HEK293 (cell line): ENCODE measurements at regions not wholly inside any gene's neighbourhood (a gene's known extent, or its start where the extent isn't known, plus 50 kb on each side); places are given as distances from the start of the nearest gene placed in this dataset.

Experiments used
- CTCF ChIA-PET: fragments of 350-600 bp; formaldehyde crosslinking; extraction: SDS; loops from one replicate; lab custom pipeline; 2021; ENCODE audit warnings: antibody characterized with exemption; lab: Yijun Ruan, JAX
- POLR2A ChIA-PET: fragments of 300-600 bp; formaldehyde crosslinking; extraction: SDS; loops from one replicate; lab custom pipeline; 2020; ENCODE audit warnings: antibody characterized with exemption, inconsistent platforms; lab: Yijun Ruan, JAX
- H3K27ac ChIP-seq: fragments of 200-500 bp; sonication (Bioruptor generic); 2 replicates; pipeline ENCODE4 v1.5.1; 2014; ENCODE audit warnings: low read depth, low read length, control low read depth, inconsistent platforms; ENCODE audit errors: extremely low read depth
- H3K36me3 ChIP-seq, 2 experiments: fragments of 200-500 bp in 1 of 2; sonication (Bioruptor generic) in 1 of 2; 1 replicate in 1 of 2; 2 replicates in 1 of 2; pipeline ENCODE4 v1.5.1; 2014 to 2017; ENCODE audit warnings: inconsistent platforms in 2 of 2, low read length in 2 of 2; ENCODE audit not compliant: control insufficient read depth in 2 of 2, insufficient read depth in 1 of 2
- H3K4me1 ChIP-seq: fragments of 200-500 bp; sonication (Bioruptor generic); 2 replicates; pipeline ENCODE4 v1.5.1; 2014; ENCODE audit warnings: mild to moderate bottlenecking, low read length, inconsistent platforms; ENCODE audit not compliant: control insufficient read depth, insufficient read depth
- H3K4me3 ChIP-seq: 2 replicates; pipeline ENCODE4 v1.5.1; 2011; ENCODE audit warnings: low read depth, mild to moderate bottlenecking, control low read depth, low read length, moderate library complexity
- H3K9me3 ChIP-seq: fragments of 200-500 bp; sonication (Bioruptor generic); 2 replicates; pipeline ENCODE4 v1.5.1; 2014; ENCODE audit warnings: low read depth, low read length, inconsistent platforms; ENCODE audit not compliant: control insufficient read depth, insufficient read depth
- MZF1 ChIP-seq: fragments of 450-650 bp; formaldehyde crosslinking; IDR thresholded peaks from 2 replicates; pipeline ENCODE4 v1.5.1; 2017; ENCODE audit warnings: missing biosample characterization, missing genetic modification characterization, borderline replicate concordance
- SALL2 ChIP-seq: fragments of 450-650 bp; formaldehyde crosslinking; IDR thresholded peaks from 2 replicates; pipeline ENCODE4 v1.5.0; 2017; ENCODE audit warnings: missing biosample characterization, mild to moderate bottlenecking, missing genetic modification characterization, borderline replicate concordance
- SP2 ChIP-seq: fragments of 450-650 bp; formaldehyde crosslinking; IDR thresholded peaks from 2 replicates; pipeline ENCODE4 v1.5.1; 2016; ENCODE audit warnings: missing biosample characterization, missing genetic modification characterization
- WT1 ChIP-seq: fragments of 450-650 bp; formaldehyde crosslinking; IDR thresholded peaks from 2 replicates; pipeline ENCODE4 v1.5.1; 2016; ENCODE audit warnings: missing biosample characterization, missing genetic modification characterization
- ZBTB17 ChIP-seq: fragments of 450-650 bp; formaldehyde crosslinking; IDR thresholded peaks from 2 replicates; pipeline ENCODE4 v1.5.1; 2016; ENCODE audit warnings: missing biosample characterization, missing genetic modification characterization
- ZBTB21 ChIP-seq: fragments of 450-650 bp; formaldehyde crosslinking; IDR thresholded peaks from 2 replicates; pipeline ENCODE4 v1.5.1; 2017; ENCODE audit warnings: missing biosample characterization, missing genetic modification characterization
- ZBTB48 ChIP-seq: fragments of 450-650 bp; formaldehyde crosslinking; IDR thresholded peaks from 2 replicates; pipeline ENCODE4 v1.5.1; 2016; ENCODE audit warnings: missing biosample characterization, missing genetic modification characterization
- ZEB2 ChIP-seq: fragments of 450-650 bp; formaldehyde crosslinking; IDR thresholded peaks from 2 replicates; pipeline ENCODE4 v1.5.1; 2016; ENCODE audit warnings: missing biosample characterization, missing genetic modification characterization
- ZNF202 ChIP-seq: fragments of 450-650 bp; formaldehyde crosslinking; IDR thresholded peaks from 2 replicates; pipeline ENCODE4 v1.5.1; 2016; ENCODE audit warnings: missing biosample characterization, missing genetic modification characterization, borderline replicate concordance
- ZNF560 ChIP-seq: fragments of 450-650 bp; formaldehyde crosslinking; IDR thresholded peaks from 2 replicates; pipeline ENCODE4 v1.5.1; 2017; ENCODE audit warnings: missing biosample characterization, missing genetic modification characterization, borderline replicate concordance
- ZNF585B ChIP-seq: fragments of 450-650 bp; formaldehyde crosslinking; IDR thresholded peaks from 2 replicates; pipeline ENCODE4 v1.5.1; 2016; ENCODE audit warnings: missing biosample characterization, missing genetic modification characterization
- ZNF621 ChIP-seq: fragments of 450-650 bp; formaldehyde crosslinking; IDR thresholded peaks from 2 replicates; pipeline ENCODE4 v1.5.1; 2017; ENCODE audit warnings: missing biosample characterization, missing genetic modification characterization
- ZNF623 ChIP-seq: fragments of 450-650 bp; formaldehyde crosslinking; IDR thresholded peaks from 2 replicates; pipeline ENCODE4 v1.5.1; 2016; ENCODE audit warnings: missing biosample characterization, missing genetic modification characterization
- ZNF677 ChIP-seq: fragments of 450-650 bp; IDR thresholded peaks from 2 replicates; pipeline ENCODE4 v1.5.0; 2018; ENCODE audit warnings: missing biosample characterization, mild to moderate bottlenecking, missing genetic modification characterization, moderate library complexity
- ZNF747 ChIP-seq: fragments of 450-650 bp; formaldehyde crosslinking; IDR thresholded peaks from 2 replicates; pipeline ENCODE4 v1.5.1; 2016; ENCODE audit warnings: missing biosample characterization, missing genetic modification characterization
- ZNF76 ChIP-seq: fragments of 450-650 bp; formaldehyde crosslinking; IDR thresholded peaks from 2 replicates; pipeline ENCODE4; 2016; ENCODE audit warnings: low read depth, missing biosample characterization, missing genetic modification characterization, borderline replicate concordance
- ZNF768 ChIP-seq: fragments of 450-650 bp; formaldehyde crosslinking; IDR thresholded peaks from 2 replicates; pipeline ENCODE4 v1.5.1; 2018; ENCODE audit warnings: missing biosample characterization, mild to moderate bottlenecking, missing genetic modification characterization
- ZNF777 ChIP-seq: fragments of 450-650 bp; formaldehyde crosslinking; IDR thresholded peaks from 2 replicates; pipeline ENCODE4 v1.5.1; 2017; ENCODE audit warnings: missing biosample characterization, missing genetic modification characterization, borderline replicate concordance
- ZSCAN16 ChIP-seq: fragments of 450-650 bp; formaldehyde crosslinking; IDR thresholded peaks from 2 replicates; pipeline ENCODE4 v1.5.1; 2016; ENCODE audit warnings: missing biosample characterization, missing genetic modification characterization
- ZSCAN30 ChIP-seq: fragments of 450-650 bp; IDR thresholded peaks from 2 replicates; pipeline ENCODE4 v1.5.1; 2018; ENCODE audit warnings: missing biosample characterization, mild to moderate bottlenecking, missing genetic modification characterization, moderate library complexity
- TF ChIP-seq, protein P1 (sequence below): fragments of 450-650 bp; formaldehyde crosslinking; IDR thresholded peaks from 2 replicates; pipeline ENCODE4 v1.5.1; 2016; ENCODE audit warnings: missing biosample characterization, missing genetic modification characterization, borderline replicate concordance
- TF ChIP-seq, protein P2 (sequence below): fragments of 450-650 bp; formaldehyde crosslinking; IDR thresholded peaks from 2 replicates; pipeline ENCODE4 v1.5.1; 2016; ENCODE audit warnings: missing biosample characterization, missing genetic modification characterization
- TF ChIP-seq, protein P3 (sequence below): fragments of 450-650 bp; formaldehyde crosslinking; IDR thresholded peaks from 2 replicates; pipeline ENCODE4; 2016; ENCODE audit warnings: missing biosample characterization, missing genetic modification characterization

DNA sequence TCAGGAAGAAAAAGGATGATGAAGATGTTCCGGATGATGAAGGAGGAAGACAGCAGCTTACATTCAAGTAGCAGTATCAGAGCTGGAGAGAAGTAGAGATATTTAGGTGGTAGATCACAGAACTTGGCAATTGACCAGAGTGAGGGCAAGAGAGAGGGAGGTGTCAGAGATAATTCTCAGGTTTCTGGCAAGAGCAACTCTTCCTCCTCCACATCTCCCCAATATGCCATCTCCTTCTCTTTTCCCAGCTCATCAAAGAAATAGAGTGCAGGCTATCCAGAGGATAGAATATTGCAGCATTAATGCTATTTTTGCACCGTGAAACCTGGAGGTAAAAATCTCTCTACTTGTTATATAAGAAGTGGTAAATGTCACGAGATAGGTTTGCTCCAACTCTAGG lies 64.9 kb upstream of the OPCML start:
- H3K4me1 ChIP-seq: no peaks in the 10 kb centered on the region
- TF ChIP-seq ZNF76: no peak
- TF ChIP-seq, all 188 proteins: peak for 0
- H3K36me3 ChIP-seq: no peaks in the 10 kb centered on the region
- ChIA-PET CTCF (no interaction called here), POLR2A (interaction anchor here (0.5 kb wide), 1 partner anchor 13 kb away, joined by 4 read pairs; no protein-coding TSS in a partner anchor)
- no peaks in the 10 kb centered on the region for H3K9me3 ChIP-seq
- no peak overlapping the region for H3K4me3 ChIP-seq
- H3K27ac ChIP-seq: no peak overlapping the region

DNA sequence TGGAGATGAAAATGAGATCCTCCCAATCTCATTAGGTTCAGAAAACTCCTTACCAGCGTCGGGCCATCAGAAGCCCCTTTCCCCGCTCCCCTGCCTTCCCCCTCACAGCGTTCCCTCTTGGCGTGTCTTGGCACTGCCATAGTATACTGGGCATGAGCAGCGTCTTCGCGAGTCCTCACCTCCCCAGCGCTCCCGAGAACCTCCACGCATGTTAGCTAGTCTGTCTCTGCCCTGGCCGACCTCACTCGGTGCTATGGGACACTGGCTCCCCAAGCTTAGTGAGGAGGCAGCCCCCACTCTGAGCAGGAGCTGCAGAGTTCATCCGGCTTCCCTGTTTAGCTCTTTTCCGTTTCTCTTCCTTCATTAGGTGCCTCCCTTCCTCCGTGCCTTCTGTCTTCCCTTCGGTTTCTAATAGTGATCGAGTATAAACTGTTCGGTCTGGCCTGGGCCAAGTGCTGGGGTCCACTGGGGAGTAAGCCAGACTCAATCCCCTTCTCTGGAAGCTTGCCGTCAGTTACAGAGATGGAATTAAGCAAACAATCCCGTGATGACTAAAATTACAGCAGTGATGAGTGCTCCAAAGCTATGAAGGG lies 63.8 kb upstream of the OPCML start:
- POLR2A ChIA-PET: no interaction called here
- CTCF ChIA-PET: no interaction called here
- H3K27ac ChIP-seq: no peak overlapping the region
- H3K36me3 ChIP-seq: no peaks in the 10 kb centered on the region
- H3K9me3 ChIP-seq: no peaks in the 10 kb centered on the region
- H3K4me1 ChIP-seq: no peaks in the 10 kb centered on the region
- no peak overlapping the region for H3K4me3 ChIP-seq
- TF ChIP-seq ZNF202 (tag by site-specific recombination): no peak
- TF ChIP-seq MZF1: no peak
- no peak for TF ChIP-seq ZSCAN30 (tag by site-specific recombination)
- TF ChIP-seq ZNF623 (tag by site-specific recombination): no peak
- no peak for TF ChIP-seq ZNF777 (tag by site-specific recombination)
- TF ChIP-seq, protein P1, sequence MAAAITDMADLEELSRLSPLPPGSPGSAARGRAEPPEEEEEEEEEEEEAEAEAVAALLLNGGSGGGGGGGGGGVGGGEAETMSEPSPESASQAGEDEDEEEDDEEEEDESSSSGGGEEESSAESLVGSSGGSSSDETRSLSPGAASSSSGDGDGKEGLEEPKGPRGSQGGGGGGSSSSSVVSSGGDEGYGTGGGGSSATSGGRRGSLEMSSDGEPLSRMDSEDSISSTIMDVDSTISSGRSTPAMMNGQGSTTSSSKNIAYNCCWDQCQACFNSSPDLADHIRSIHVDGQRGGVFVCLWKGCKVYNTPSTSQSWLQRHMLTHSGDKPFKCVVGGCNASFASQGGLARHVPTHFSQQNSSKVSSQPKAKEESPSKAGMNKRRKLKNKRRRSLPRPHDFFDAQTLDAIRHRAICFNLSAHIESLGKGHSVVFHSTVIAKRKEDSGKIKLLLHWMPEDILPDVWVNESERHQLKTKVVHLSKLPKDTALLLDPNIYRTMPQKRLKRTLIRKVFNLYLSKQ (tag by site-specific recombination): no peak
- TF ChIP-seq ZBTB21 (tag by site-specific recombination): no peak
- TF ChIP-seq, protein P2, sequence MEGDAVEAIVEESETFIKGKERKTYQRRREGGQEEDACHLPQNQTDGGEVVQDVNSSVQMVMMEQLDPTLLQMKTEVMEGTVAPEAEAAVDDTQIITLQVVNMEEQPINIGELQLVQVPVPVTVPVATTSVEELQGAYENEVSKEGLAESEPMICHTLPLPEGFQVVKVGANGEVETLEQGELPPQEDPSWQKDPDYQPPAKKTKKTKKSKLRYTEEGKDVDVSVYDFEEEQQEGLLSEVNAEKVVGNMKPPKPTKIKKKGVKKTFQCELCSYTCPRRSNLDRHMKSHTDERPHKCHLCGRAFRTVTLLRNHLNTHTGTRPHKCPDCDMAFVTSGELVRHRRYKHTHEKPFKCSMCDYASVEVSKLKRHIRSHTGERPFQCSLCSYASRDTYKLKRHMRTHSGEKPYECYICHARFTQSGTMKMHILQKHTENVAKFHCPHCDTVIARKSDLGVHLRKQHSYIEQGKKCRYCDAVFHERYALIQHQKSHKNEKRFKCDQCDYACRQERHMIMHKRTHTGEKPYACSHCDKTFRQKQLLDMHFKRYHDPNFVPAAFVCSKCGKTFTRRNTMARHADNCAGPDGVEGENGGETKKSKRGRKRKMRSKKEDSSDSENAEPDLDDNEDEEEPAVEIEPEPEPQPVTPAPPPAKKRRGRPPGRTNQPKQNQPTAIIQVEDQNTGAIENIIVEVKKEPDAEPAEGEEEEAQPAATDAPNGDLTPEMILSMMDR (tag by site-specific recombination): no peak
- no peak for TF ChIP-seq ZNF747 (tag by site-specific recombination)
- TF ChIP-seq ZNF768 (tag by site-specific recombination): no peak
- no peak for TF ChIP-seq ZEB2 (tag by site-specific recombination)
- TF ChIP-seq WT1: no peak
- no peak for TF ChIP-seq ZBTB48
- no peak for TF ChIP-seq ZSCAN16 (tag by site-specific recombination)

DNA sequence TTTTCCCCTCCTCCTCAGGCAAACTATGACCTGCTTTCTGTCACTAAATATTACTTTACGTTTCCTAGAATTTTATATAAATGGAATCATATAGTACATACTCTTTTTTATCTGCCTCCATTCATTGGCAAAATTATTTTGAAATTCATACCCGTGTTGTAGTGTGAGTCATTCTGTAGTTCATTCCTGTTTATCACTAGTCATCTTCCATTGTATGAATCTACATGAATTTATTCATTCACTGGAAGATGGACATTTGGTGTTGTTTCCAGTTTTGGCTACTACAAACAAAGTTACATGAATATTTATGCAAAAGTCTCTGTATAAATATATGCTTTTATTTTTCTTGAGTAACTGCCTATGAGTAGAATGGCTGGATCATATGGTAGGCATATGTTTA lies 60.7 kb upstream of the OPCML start:
- Histone ChIP-seq H3K27ac (no peak overlapping the region), H3K4me3 (no peak overlapping the region), H3K9me3 (no peaks in the 10 kb centered on the region), H3K4me1 (no peaks in the 10 kb centered on the region), H3K36me3 (no peaks in the 10 kb centered on the region)
- TF ChIP-seq ZNF621 (tag by site-specific recombination) (no peak), WT1 (no peak), ZNF585B (tag by site-specific recombination) (no peak), SALL2 (tag by site-specific recombination) (no peak), ZBTB17 (tag by site-specific recombination) (no peak), ZNF560 (tag by site-specific recombination) (no peak), SP2 (tag by site-specific recombination) (no peak), ZNF677 (no peak)
- TF ChIP-seq, protein P3, sequence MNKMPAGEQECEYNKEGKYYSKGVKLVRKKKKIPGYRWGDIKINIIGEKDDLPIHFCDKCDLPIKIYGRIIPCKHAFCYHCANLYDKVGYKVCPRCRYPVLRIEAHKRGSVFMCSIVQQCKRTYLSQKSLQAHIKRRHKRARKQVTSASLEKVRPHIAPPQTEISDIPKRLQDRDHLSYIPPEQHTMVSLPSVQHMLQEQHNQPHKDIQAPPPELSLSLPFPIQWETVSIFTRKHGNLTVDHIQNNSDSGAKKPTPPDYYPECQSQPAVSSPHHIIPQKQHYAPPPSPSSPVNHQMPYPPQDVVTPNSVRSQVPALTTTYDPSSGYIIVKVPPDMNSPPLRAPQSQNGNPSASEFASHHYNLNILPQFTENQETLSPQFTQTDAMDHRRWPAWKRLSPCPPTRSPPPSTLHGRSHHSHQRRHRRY (tag by site-specific recombination): no peak
- CTCF ChIA-PET: no interaction called here
- POLR2A ChIA-PET: no interaction called here
